Epidermal melanocyte (primary cell): ENCODE measurements at regions not wholly inside any gene's neighbourhood (a gene's known extent, or its start where the extent isn't known, plus 50 kb on each side); places are given as distances from the start of the nearest gene placed in this dataset.

Source experiments
- DNase-seq: peaks from one replicate; pipeline ENCODE4 v3.0.0; 2011; ENCODE audit warnings: low spot score; ENCODE audit not compliant: insufficient read length

GRCh38 chr4:32340591-32340990 lies 1620.4 kb downstream of the PCDH7 start:
- DNase-seq = no peak

GRCh38 chr4:32341342-32341741 lies 1621.2 kb downstream of the PCDH7 start:
- no peak for DNase-seq

GRCh38 chr4:32342054-32342453 lies 1621.9 kb downstream of the PCDH7 start:
- no peak for DNase-seq

- DNase-seq = no peak
Observed at GRCh38 chr4:32349026-32349425, 1628.9 kb downstream of the PCDH7 start.

- no peak for DNase-seq
Observed at GRCh38 chr4:32374206-32374605, 1654.0 kb downstream of the PCDH7 start.

- no peak for DNase-seq
Observed at GRCh38 chr4:32393806-32394205, 1673.6 kb downstream of the PCDH7 start.

GRCh38 chr4:32394255-32394654 lies 1674.1 kb downstream of the PCDH7 start:
- DNase-seq = no peak

GRCh38 chr4:32396507-32397070 lies 1676.4 kb downstream of the PCDH7 start:
- no peak for DNase-seq

- DNase-seq = no peak
Observed at GRCh38 chr4:32400870-32401269, 1680.7 kb downstream of the PCDH7 start.

GRCh38 chr4:32417113-32417704 lies 1697.0 kb downstream of the PCDH7 start:
- DNase-seq = no peak

- DNase-seq = no peak
Observed at GRCh38 chr4:32423267-32423666, 1703.1 kb downstream of the PCDH7 start.

- no peak for DNase-seq
Observed at GRCh38 chr4:32425243-32425642, 1705.1 kb downstream of the PCDH7 start.

- DNase-seq = no peak
Observed at GRCh38 chr4:32427566-32427965, 1707.4 kb downstream of the PCDH7 start.

GRCh38 chr4:32429151-32429550 lies 1709.0 kb downstream of the PCDH7 start:
- no peak for DNase-seq

GRCh38 chr4:32435308-32435707 lies 1715.1 kb downstream of the PCDH7 start:
- no peak for DNase-seq

GRCh38 chr4:32436816-32437215 lies 1716.6 kb downstream of the PCDH7 start:
- DNase-seq = no peak

GRCh38 chr4:32440391-32440790 lies 1720.2 kb downstream of the PCDH7 start:
- no peak for DNase-seq

- DNase-seq = no peak
Observed at GRCh38 chr4:32454482-32454881, 1734.3 kb downstream of the PCDH7 start.

- DNase-seq = no peak
Observed at GRCh38 chr4:32455231-32455630, 1735.1 kb downstream of the PCDH7 start.

- DNase-seq = no peak
Observed at GRCh38 chr4:32460972-32461371, 1740.8 kb downstream of the PCDH7 start.

- no peak for DNase-seq
Observed at GRCh38 chr4:32462944-32463343, 1742.8 kb downstream of the PCDH7 start.

- no peak for DNase-seq
Observed at GRCh38 chr4:32470087-32470585, 1750.0 kb downstream of the PCDH7 start.

GRCh38 chr4:32472918-32473317 lies 1752.7 kb downstream of the PCDH7 start:
- no peak for DNase-seq
